Fibroblast of lung (primary cell): ENCODE measurements at regions not wholly inside any gene's neighbourhood (a gene's known extent, or its start where the extent isn't known, plus 50 kb on each side); places are given as distances from the start of the nearest gene placed in this dataset.

Experiments
- DNase-seq, 2 donors: peaks; one replicate each; pipeline versions ENCODE4 v3.0.0 to v3.0.0-alpha.2; 2010; ENCODE audit warnings: low read depth in 2 of 2
- H2AFZ ChIP-seq: 2 replicates; pipeline ENCODE4 v1.5.1; 2012; ENCODE audit warnings: low read length, control low read depth, inconsistent platforms
- H3K27ac ChIP-seq: 2 replicates; pipeline ENCODE4 v1.5.1; 2011; ENCODE audit warnings: low read length, control low read depth; ENCODE audit not compliant: insufficient read depth
- H3K27me3 ChIP-seq: 2 replicates; pipeline ENCODE4 v1.5.1; 2011; ENCODE audit warnings: mild to moderate bottlenecking, low read length; ENCODE audit not compliant: control insufficient read depth, insufficient read depth
- H3K36me3 ChIP-seq: 2 replicates; pipeline ENCODE4 v1.5.1; 2011; ENCODE audit warnings: low read length; ENCODE audit not compliant: control insufficient read depth, insufficient read depth
- H3K4me1 ChIP-seq: 2 replicates; pipeline ENCODE4 v1.5.1; 2011; ENCODE audit warnings: low read length; ENCODE audit not compliant: control insufficient read depth, insufficient read depth; ENCODE audit errors: extremely low read depth
- H3K4me2 ChIP-seq: 2 replicates; pipeline ENCODE4 v1.5.1; 2011; ENCODE audit warnings: low read length, control low read depth; ENCODE audit not compliant: insufficient read depth; ENCODE audit errors: extremely low read depth
- H3K4me3 ChIP-seq, 4 experiments: fragments of 200-600 bp in 1 of 4; sonication (generic) in 1 of 4; replicated peaks in 1 of 4; 2 replicates each; pipeline ENCODE4 v1.5.1; 2011 to 2016; ENCODE audit warnings: low read length in 4 of 4, low read depth in 3 of 4, mild to moderate bottlenecking in 3 of 4, control low read depth in 2 of 4, inconsistent platforms in 1 of 4, mixed read lengths in 1 of 4; ENCODE audit not compliant: insufficient read depth in 1 of 4; ENCODE audit errors: control extremely low read depth in 1 of 4
- H3K79me2 ChIP-seq: 2 replicates; pipeline ENCODE4 v1.5.1; 2012; ENCODE audit warnings: mild to moderate bottlenecking, low read length, inconsistent platforms; ENCODE audit not compliant: control insufficient read depth, insufficient read depth
- H3K9ac ChIP-seq: 2 replicates; pipeline ENCODE4 v1.5.1; 2011; ENCODE audit warnings: mild to moderate bottlenecking, low read length, control low read depth; ENCODE audit not compliant: insufficient read depth
- H3K9me3 ChIP-seq: 2 replicates; pipeline ENCODE4 v1.5.1; 2012; ENCODE audit warnings: low read depth, low read length; ENCODE audit not compliant: control insufficient read depth, insufficient read depth
- H4K20me1 ChIP-seq: 2 replicates; pipeline ENCODE4 v1.5.1; 2011; ENCODE audit warnings: low read length; ENCODE audit not compliant: control insufficient read depth, insufficient read depth; ENCODE audit errors: extremely low read depth
- EZH2 ChIP-seq: IDR thresholded peaks from 2 replicates; pipeline ENCODE4 v1.5.1; 2012; ENCODE audit warnings: low read length, control low read depth, mild to moderate bottlenecking; ENCODE audit errors: missing control alignments
- TF ChIP-seq, protein P1 (sequence below), 2 donors: IDR thresholded peaks in 1 of 2; conservative IDR thresholded peaks in 1 of 2; 1 replicate in 1 of 2; 2 replicates in 1 of 2; pipeline ENCODE4 v1.5.1; 2011 to 2012; ENCODE audit warnings: low read length in 2 of 2, control low read depth in 1 of 2, inconsistent platforms in 1 of 2, low read depth in 1 of 2, mild to moderate bottlenecking in 1 of 2

GRCh38 chr4:138448169-138448568 lies 206.0 kb upstream of the SLC7A11 start:
- Histone ChIP-seq H3K4me3 (no peak overlapping the region), H3K27me3 (no peaks in the 10 kb centered on the region), H3K4me1 (no peaks in the 10 kb centered on the region), H3K9ac (no peak overlapping the region), H3K27ac (no peak overlapping the region), H3K79me2 (no peaks in the 10 kb centered on the region), H2AFZ (no peak overlapping the region), H3K4me2 (no peak overlapping the region), H3K36me3 (no peaks in the 10 kb centered on the region), H4K20me1 (no peaks in the 10 kb centered on the region), H3K9me3 (no peaks in the 10 kb centered on the region)
- peak in 1 of 2 donors; percentile 14 for DNase-seq
- no peak for TF ChIP-seq EZH2
- TF ChIP-seq, protein P1, sequence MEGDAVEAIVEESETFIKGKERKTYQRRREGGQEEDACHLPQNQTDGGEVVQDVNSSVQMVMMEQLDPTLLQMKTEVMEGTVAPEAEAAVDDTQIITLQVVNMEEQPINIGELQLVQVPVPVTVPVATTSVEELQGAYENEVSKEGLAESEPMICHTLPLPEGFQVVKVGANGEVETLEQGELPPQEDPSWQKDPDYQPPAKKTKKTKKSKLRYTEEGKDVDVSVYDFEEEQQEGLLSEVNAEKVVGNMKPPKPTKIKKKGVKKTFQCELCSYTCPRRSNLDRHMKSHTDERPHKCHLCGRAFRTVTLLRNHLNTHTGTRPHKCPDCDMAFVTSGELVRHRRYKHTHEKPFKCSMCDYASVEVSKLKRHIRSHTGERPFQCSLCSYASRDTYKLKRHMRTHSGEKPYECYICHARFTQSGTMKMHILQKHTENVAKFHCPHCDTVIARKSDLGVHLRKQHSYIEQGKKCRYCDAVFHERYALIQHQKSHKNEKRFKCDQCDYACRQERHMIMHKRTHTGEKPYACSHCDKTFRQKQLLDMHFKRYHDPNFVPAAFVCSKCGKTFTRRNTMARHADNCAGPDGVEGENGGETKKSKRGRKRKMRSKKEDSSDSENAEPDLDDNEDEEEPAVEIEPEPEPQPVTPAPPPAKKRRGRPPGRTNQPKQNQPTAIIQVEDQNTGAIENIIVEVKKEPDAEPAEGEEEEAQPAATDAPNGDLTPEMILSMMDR (conservative IDR thresholded peaks at IDR 0.05 in 1 of 2, IDR thresholded peaks at IDR 0.05 in 1 of 2; ENCODE audit: low read depth in 1 of 2, low read length in 2 of 2), result no peak

GRCh38 chr4:138446456-138446855 lies 204.3 kb upstream of the SLC7A11 start:
- H3K4me3 ChIP-seq, result no peak overlapping the region
- H4K20me1 ChIP-seq, result no peaks in the 10 kb centered on the region
- no peaks in the 10 kb centered on the region for H3K36me3 ChIP-seq
- no peaks in the 10 kb centered on the region for H3K4me1 ChIP-seq
- H3K9ac ChIP-seq, result no peak overlapping the region
- H2AFZ ChIP-seq, result no peak overlapping the region
- H3K27ac ChIP-seq, result no peak overlapping the region
- peak in 1 of 2 donors; percentile 46 for DNase-seq
- TF ChIP-seq, protein P1 (conservative IDR thresholded peaks at IDR 0.05 in 1 of 2, IDR thresholded peaks at IDR 0.05 in 1 of 2; ENCODE audit: low read depth in 1 of 2, low read length in 2 of 2), result no peak
- no peak for TF ChIP-seq EZH2
- no peaks in the 10 kb centered on the region for H3K9me3 ChIP-seq
- no peaks in the 10 kb centered on the region for H3K27me3 ChIP-seq
- H3K79me2 ChIP-seq, result no peaks in the 10 kb centered on the region
- no peak overlapping the region for H3K4me2 ChIP-seq

DNA sequence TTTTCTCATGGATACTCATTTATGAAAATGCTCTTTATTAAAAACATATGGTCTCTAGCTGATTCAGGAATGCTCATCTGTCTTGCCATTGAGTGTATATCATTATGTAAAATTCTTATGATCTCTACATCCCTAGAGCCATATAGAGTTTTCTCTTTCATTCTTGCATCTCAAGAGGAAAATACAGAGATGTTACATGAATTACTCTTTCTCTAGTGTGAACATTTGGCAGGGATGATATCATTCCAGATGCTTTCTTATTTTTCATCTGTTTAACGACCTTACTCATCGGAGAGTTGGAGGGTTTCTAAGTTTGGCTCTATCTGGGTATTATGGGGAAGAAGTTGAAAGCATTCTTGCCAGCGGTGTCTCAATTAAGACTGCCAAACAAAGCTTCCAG lies 202.9 kb upstream of the SLC7A11 start:
- Histone ChIP-seq H3K36me3 (no peaks in the 10 kb centered on the region), H3K27ac (no peak overlapping the region), H3K27me3 (no peaks in the 10 kb centered on the region), H4K20me1 (no peaks in the 10 kb centered on the region), H3K9me3 (no peaks in the 10 kb centered on the region), H3K4me2 (no peak overlapping the region), H3K79me2 (no peaks in the 10 kb centered on the region), H2AFZ (no peak overlapping the region), H3K4me3 (no peak overlapping the region), H3K4me1 (no peaks in the 10 kb centered on the region), H3K9ac (no peak overlapping the region)
- TF ChIP-seq, protein P1 (conservative IDR thresholded peaks at IDR 0.05 in 1 of 2, IDR thresholded peaks at IDR 0.05 in 1 of 2; ENCODE audit: low read depth in 1 of 2, low read length in 2 of 2), result no peak
- no peak for TF ChIP-seq EZH2
- DNase-seq, result peak; percentile 1 to 52
